HepG2 (cell line): ENCODE measurements at regions not wholly inside any gene's neighbourhood (a gene's known extent, or its start where the extent isn't known, plus 50 kb on each side); places are given as distances from the start of the nearest gene placed in this dataset.

Experiments
- ARID2 ChIP-seq: sonication (generic); formaldehyde crosslinking; IDR thresholded peaks from 2 replicates; pipeline ENCODE4 v1.8.1; 2022; ENCODE audit warnings: mild to moderate bottlenecking, missing genetic modification reagents, borderline replicate concordance
- CEBPB ChIP-seq: IDR thresholded peaks from 2 replicates; pipeline ENCODE4 v1.6.1; 2011; ENCODE audit warnings: low read depth, low read length, improper control_type of control experiment, borderline replicate concordance
- CSRNP1 ChIP-seq: sonication (generic); formaldehyde crosslinking; IDR thresholded peaks from 2 replicates; pipeline ENCODE4 v1.8.1; 2023; ENCODE audit warnings: mild to moderate bottlenecking, missing genetic modification reagents
- GABPB1 ChIP-seq: IDR thresholded peaks from 2 replicates; pipeline ENCODE4 v1.6.1; 2016; ENCODE audit warnings: mild to moderate bottlenecking, missing genetic modification reagents, moderate library complexity, missing compliant biosample characterization
- HDAC1 ChIP-seq: sonication (generic); formaldehyde crosslinking; IDR thresholded peaks from 2 replicates; pipeline ENCODE4 v1.5.1; 2020; ENCODE audit warnings: mild to moderate bottlenecking, missing genetic modification reagents
- IKZF4 ChIP-seq: sonication (generic); formaldehyde crosslinking; IDR thresholded peaks from 2 replicates; pipeline ENCODE4 v1.5.1; 2020; ENCODE audit warnings: borderline replicate concordance, mild to moderate bottlenecking, low read depth, missing genetic modification reagents; ENCODE audit errors: not compliant biosample characterization
- MIXL1 ChIP-seq: IDR thresholded peaks from 2 replicates; pipeline ENCODE4 v1.6.1; 2016
- NR2F6 ChIP-seq, 2 experiments: IDR thresholded peaks; 2 replicates each; pipeline ENCODE4 v1.6.1; 2016; ENCODE audit warnings: antibody characterized with exemption in 1 of 2, mild to moderate bottlenecking in 1 of 2
- RBFOX2 ChIP-seq: fragments of 200-400 bp; formaldehyde crosslinking; IDR thresholded peaks from 2 replicates; pipeline ENCODE4 v1.6.1; 2017; ENCODE audit warnings: low read depth, mild to moderate bottlenecking, low read length
- ZNF430 ChIP-seq: sonication (generic); formaldehyde crosslinking; IDR thresholded peaks from 2 replicates; pipeline ENCODE4 v1.9.0; 2021; ENCODE audit warnings: mild to moderate bottlenecking, missing genetic modification reagents
- ZNF772 ChIP-seq: sonication (generic); formaldehyde crosslinking; IDR thresholded peaks from 2 replicates; pipeline ENCODE4 v1.5.0; 2020; ENCODE audit warnings: mild to moderate bottlenecking, missing genetic modification reagents
- TF ChIP-seq, protein P1 (sequence below): sonication (generic); formaldehyde crosslinking; conservative IDR thresholded peaks from 2 replicates; pipeline ENCODE4 v1.4.0; 2020; ENCODE audit warnings: mild to moderate bottlenecking, missing genetic modification reagents, moderate library complexity
- TF ChIP-seq, protein P2 (sequence below): sonication (generic); formaldehyde crosslinking; IDR thresholded peaks from 2 replicates; pipeline ENCODE4 v1.5.0; 2020; ENCODE audit warnings: missing genetic modification reagents
- TF ChIP-seq, protein P3 (sequence below): sonication (generic); formaldehyde crosslinking; IDR thresholded peaks from 2 replicates; pipeline ENCODE4 v1.5.0; 2020; ENCODE audit warnings: missing genetic modification reagents, mild to moderate bottlenecking, borderline replicate concordance
- TF ChIP-seq, protein P4 (sequence below): sonication (generic); formaldehyde crosslinking; IDR thresholded peaks from 2 replicates; pipeline ENCODE4 v1.4.0; 2020; ENCODE audit warnings: missing genetic modification reagents; ENCODE audit errors: not compliant biosample characterization
- TF ChIP-seq, protein P5 (sequence below): sonication (generic); formaldehyde crosslinking; IDR thresholded peaks from 2 replicates; pipeline ENCODE4 v1.9.0; 2021; ENCODE audit warnings: missing genetic modification reagents, borderline replicate concordance
- TF ChIP-seq, protein P6 (sequence below): sonication (generic); formaldehyde crosslinking; IDR thresholded peaks from 2 replicates; pipeline ENCODE4 v1.5.0; 2020; ENCODE audit warnings: missing genetic modification reagents

GRCh38 chr12:116636608-116637519, 77.7 kb downstream of the MAP1LC3B2 start (continued):
- TF ChIP-seq, protein P1, sequence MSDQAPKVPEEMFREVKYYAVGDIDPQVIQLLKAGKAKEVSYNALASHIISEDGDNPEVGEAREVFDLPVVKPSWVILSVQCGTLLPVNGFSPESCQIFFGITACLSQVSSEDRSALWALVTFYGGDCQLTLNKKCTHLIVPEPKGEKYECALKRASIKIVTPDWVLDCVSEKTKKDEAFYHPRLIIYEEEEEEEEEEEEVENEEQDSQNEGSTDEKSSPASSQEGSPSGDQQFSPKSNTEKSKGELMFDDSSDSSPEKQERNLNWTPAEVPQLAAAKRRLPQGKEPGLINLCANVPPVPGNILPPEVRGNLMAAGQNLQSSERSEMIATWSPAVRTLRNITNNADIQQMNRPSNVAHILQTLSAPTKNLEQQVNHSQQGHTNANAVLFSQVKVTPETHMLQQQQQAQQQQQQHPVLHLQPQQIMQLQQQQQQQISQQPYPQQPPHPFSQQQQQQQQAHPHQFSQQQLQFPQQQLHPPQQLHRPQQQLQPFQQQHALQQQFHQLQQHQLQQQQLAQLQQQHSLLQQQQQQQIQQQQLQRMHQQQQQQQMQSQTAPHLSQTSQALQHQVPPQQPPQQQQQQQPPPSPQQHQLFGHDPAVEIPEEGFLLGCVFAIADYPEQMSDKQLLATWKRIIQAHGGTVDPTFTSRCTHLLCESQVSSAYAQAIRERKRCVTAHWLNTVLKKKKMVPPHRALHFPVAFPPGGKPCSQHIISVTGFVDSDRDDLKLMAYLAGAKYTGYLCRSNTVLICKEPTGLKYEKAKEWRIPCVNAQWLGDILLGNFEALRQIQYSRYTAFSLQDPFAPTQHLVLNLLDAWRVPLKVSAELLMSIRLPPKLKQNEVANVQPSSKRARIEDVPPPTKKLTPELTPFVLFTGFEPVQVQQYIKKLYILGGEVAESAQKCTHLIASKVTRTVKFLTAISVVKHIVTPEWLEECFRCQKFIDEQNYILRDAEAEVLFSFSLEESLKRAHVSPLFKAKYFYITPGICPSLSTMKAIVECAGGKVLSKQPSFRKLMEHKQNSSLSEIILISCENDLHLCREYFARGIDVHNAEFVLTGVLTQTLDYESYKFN, result peak; percentile 88
- TF ChIP-seq CSRNP1 (CRISPR knock-in tag) (0 out of 2 replicates have a peak, but pooled peaks have one; percentile 50), ZNF772 (CRISPR knock-in tag) (no peak), ARID2 (no peak), ZNF430 (CRISPR knock-in tag) (0 out of 2 replicates have a peak, but pooled peaks have one; percentile 44), CEBPB (peak; percentile 44; the same call in 1 of the 2 replicates), NR2F6 (IDR thresholded peaks at IDR 0.05) (peak; percentile 96), NR2F6 (CRISPR knock-in tag; IDR thresholded peaks at IDR 0.05) (peak; percentile 85), GABPB1 (CRISPR knock-in tag) (no peak), RBFOX2 (no peak), IKZF4 (no peak), MIXL1 (CRISPR knock-in tag) (peak; percentile 90), HDAC1 (peak; percentile 83)
- TF ChIP-seq, protein P2, sequence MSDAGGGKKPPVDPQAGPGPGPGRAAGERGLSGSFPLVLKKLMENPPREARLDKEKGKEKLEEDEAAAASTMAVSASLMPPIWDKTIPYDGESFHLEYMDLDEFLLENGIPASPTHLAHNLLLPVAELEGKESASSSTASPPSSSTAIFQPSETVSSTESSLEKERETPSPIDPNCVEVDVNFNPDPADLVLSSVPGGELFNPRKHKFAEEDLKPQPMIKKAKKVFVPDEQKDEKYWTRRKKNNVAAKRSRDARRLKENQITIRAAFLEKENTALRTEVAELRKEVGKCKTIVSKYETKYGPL (CRISPR knock-in tag), result no peak
- TF ChIP-seq, protein P3, sequence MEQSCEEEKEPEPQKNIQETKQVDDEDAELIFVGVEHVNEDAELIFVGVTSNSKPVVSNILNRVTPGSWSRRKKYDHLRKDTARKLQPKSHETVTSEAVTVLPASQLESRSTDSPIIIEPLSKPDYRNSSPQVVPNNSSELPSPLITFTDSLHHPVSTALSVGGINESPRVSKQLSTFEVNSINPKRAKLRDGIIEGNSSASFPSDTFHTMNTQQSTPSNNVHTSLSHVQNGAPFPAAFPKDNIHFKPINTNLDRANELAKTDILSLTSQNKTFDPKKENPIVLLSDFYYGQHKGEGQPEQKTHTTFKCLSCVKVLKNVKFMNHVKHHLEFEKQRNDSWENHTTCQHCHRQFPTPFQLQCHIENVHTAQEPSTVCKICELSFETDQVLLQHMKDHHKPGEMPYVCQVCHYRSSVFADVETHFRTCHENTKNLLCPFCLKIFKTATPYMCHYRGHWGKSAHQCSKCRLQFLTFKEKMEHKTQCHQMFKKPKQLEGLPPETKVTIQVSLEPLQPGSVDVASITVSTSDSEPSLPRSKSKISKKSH (CRISPR knock-in tag), result no peak
- TF ChIP-seq, protein P4, sequence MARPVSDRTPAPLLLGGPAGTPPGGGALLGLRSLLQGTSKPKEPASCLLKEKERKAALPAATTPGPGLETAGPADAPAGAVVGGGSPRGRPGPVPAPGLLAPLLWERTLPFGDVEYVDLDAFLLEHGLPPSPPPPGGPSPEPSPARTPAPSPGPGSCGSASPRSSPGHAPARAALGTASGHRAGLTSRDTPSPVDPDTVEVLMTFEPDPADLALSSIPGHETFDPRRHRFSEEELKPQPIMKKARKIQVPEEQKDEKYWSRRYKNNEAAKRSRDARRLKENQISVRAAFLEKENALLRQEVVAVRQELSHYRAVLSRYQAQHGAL (CRISPR knock-in tag), result no peak
- TF ChIP-seq, protein P5, sequence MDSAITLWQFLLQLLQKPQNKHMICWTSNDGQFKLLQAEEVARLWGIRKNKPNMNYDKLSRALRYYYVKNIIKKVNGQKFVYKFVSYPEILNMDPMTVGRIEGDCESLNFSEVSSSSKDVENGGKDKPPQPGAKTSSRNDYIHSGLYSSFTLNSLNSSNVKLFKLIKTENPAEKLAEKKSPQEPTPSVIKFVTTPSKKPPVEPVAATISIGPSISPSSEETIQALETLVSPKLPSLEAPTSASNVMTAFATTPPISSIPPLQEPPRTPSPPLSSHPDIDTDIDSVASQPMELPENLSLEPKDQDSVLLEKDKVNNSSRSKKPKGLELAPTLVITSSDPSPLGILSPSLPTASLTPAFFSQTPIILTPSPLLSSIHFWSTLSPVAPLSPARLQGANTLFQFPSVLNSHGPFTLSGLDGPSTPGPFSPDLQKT (CRISPR knock-in tag), result no peak
- TF ChIP-seq, protein P6, sequence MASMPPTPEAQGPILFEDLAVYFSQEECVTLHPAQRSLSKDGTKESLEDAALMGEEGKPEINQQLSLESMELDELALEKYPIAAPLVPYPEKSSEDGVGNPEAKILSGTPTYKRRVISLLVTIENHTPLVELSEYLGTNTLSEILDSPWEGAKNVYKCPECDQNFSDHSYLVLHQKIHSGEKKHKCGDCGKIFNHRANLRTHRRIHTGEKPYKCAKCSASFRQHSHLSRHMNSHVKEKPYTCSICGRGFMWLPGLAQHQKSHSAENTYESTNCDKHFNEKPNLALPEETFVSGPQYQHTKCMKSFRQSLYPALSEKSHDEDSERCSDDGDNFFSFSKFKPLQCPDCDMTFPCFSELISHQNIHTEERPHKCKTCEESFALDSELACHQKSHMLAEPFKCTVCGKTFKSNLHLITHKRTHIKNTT (CRISPR knock-in tag), result no peak
